ENCODE measurements at regions not wholly inside any gene's neighbourhood (a gene's known extent, or its start where the extent isn't known, plus 50 kb on each side); places are given as distances from the start of the nearest gene placed in this dataset.
"Not testable (repeated sequence)": the region's sequence is repeated elsewhere in the genome, so short reads cannot be mapped to it uniquely, and the experiment has no call there.

GRCh38 chr6:76852776-76853175 lies 610.5 kb downstream of the HTR1B start:
- no peak overlapping the region for H3K4me3 ChIP-seq (ENCODE audit: low read depth, low read length)
- TF ChIP-seq CTCF (IDR thresholded peaks at IDR 0.05; ENCODE audit: insufficient read depth, low read depth, low read length, missing control alignments) = no peak
- DNase-seq (ENCODE audit: low read depth) = no peak

- not testable (repeated sequence) for DNase-seq (ENCODE audit: low read depth); H3K4me3 ChIP-seq (ENCODE audit: low read depth, low read length)
Observed at GRCh38 chr6:76849274-76849970, 613.9 kb downstream of the HTR1B start.

GRCh38 chr6:76843054-76843822 lies 620.1 kb downstream of the HTR1B start:
- no peak for DNase-seq (ENCODE audit: low read depth)
- TF ChIP-seq CTCF (IDR thresholded peaks at IDR 0.05; ENCODE audit: insufficient read depth, low read depth, low read length, missing control alignments) = no peak
- no peak overlapping the region for H3K4me3 ChIP-seq (ENCODE audit: low read depth, low read length)

GRCh38 chr6:76840865-76841264 lies 622.4 kb downstream of the HTR1B start:
- no peak for TF ChIP-seq CTCF (IDR thresholded peaks at IDR 0.05; ENCODE audit: insufficient read depth, low read depth, low read length, missing control alignments)
- no peak overlapping the region for H3K4me3 ChIP-seq (ENCODE audit: low read depth, low read length)
- DNase-seq (ENCODE audit: low read depth) = no peak

GRCh38 chr6:76840041-76840745 lies 623.1 kb downstream of the HTR1B start:
- DNase-seq (ENCODE audit: low read depth) = no peak
- no peak overlapping the region for H3K4me3 ChIP-seq (ENCODE audit: low read depth, low read length)
- no peak for TF ChIP-seq CTCF (IDR thresholded peaks at IDR 0.05; ENCODE audit: insufficient read depth, low read depth, low read length, missing control alignments)

GRCh38 chr6:76839505-76839904 lies 623.8 kb downstream of the HTR1B start:
- TF ChIP-seq CTCF (IDR thresholded peaks at IDR 0.05; ENCODE audit: insufficient read depth, low read depth, low read length, missing control alignments) = no peak
- no peak overlapping the region for H3K4me3 ChIP-seq (ENCODE audit: low read depth, low read length)
- DNase-seq (ENCODE audit: low read depth) = no peak

GRCh38 chr6:76837564-76837963 lies 625.7 kb downstream of the HTR1B start:
- DNase-seq (ENCODE audit: low read depth) = no peak
- no peak for TF ChIP-seq CTCF (IDR thresholded peaks at IDR 0.05; ENCODE audit: insufficient read depth, low read depth, low read length, missing control alignments)
- H3K4me3 ChIP-seq (ENCODE audit: low read depth, low read length) = no peak overlapping the region
